Suppressor macrophage treated with lipopolysaccharide for 4 hours (primary cell): ENCODE measurements at regions not wholly inside any gene's neighbourhood (a gene's known extent, or its start where the extent isn't known, plus 50 kb on each side); places are given as distances from the start of the nearest gene placed in this dataset.

Source experiments
- DNase-seq: peaks from one replicate; pipeline ENCODE4 v3.0.0-alpha.2; 2020

- no peak for DNase-seq
Measured at GRCh38 chr11:70486731-70487130, 88.4 kb downstream of the CTTN start.

- no peak for DNase-seq
Measured at GRCh38 chr11:70487160-70487559, 88.8 kb downstream of the CTTN start.

- no peak for DNase-seq
Measured at GRCh38 chr11:70487756-70488155, 89.4 kb downstream of the CTTN start.

GRCh38 chr11:70488171-70488703, 89.9 kb downstream of the CTTN start:
- no peak for DNase-seq

GRCh38 chr11:70489276-70489675, 90.9 kb downstream of the CTTN start:
- DNase-seq = no peak

DNA sequence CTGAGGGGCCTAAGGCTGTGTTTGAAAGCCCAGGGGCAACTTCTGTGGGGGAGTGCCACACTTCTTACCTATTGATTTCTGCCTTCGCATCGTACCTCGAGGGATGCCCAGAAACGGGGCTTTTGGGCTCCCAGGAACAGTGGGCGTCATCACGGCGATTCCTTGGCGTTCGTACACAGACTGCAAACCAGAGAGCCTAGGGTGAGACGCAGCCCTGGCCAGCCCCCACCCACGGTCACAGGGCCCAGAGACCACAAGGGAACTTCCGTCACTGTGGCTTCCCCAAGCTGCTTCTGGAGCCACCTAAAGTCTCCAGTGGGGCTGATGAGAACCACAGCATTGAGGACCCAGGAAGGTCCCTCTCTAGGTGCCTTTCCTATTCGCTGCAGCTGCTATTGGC, 91.9 kb downstream of the CTTN start:
- DNase-seq = peak; percentile 22

- DNase-seq = no peak
Measured at GRCh38 chr11:70490723-70491558, 92.6 kb downstream of the CTTN start.

DNA sequence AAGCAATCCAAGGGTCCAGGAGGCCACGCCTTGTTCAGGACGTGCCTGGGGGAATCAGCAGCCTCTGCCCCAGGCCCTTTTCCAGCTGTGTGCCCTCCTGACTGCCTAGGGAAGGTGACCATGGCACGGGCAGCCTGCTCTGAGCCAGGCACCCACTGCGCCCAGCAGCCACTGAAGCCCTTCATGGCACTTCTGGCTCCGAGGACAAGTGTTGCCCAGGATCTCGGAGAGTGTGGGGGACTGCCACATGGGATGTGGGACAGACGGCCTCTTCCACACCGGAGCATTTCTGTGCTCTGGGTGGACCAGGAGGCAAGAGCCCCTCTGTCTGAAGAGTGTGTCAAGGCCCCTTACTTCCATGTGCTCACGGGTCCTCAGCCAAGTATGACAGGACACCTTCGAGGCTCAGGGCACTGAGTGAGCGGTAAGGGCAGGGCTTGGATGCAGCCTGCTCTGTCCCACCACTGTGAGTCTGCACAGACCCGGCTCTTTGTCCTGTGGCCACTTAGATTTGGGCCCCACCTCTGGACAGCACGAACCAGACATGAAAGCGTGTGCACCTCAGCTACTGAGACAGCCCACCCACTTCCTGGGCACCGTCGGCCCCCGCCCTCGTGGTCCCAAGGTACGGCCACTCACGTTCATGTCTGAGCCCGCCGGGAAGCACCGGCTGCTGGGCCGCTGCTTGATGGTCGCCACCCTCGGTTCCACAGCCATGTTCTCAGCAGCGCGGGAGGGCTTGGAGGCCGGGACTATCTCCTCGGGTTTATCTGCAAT, 93.6 kb downstream of the CTTN start:
- no peak for DNase-seq

DNA sequence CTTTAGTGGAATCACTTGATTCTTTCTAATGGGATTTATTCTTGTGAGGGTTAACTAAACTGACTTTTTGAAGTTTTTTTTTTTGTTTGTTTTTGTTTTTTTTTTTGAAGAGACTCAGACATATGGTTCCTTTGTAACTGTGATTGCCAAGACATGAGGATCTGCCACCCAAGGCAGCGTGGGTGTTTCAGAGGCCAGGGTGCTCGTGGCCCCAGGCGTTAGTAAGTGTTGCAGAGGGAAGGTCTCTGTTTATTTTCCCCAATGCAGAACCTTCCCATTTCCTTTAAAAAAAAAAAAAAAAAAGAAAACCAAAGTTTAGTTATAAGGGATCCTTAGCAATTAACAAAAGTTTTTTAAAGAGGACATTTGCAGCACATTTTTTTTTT, 94.8 kb downstream of the CTTN start:
- DNase-seq = no peak

- no peak for DNase-seq
Measured at GRCh38 chr11:70493891-70494290, 95.6 kb downstream of the CTTN start.

DNA sequence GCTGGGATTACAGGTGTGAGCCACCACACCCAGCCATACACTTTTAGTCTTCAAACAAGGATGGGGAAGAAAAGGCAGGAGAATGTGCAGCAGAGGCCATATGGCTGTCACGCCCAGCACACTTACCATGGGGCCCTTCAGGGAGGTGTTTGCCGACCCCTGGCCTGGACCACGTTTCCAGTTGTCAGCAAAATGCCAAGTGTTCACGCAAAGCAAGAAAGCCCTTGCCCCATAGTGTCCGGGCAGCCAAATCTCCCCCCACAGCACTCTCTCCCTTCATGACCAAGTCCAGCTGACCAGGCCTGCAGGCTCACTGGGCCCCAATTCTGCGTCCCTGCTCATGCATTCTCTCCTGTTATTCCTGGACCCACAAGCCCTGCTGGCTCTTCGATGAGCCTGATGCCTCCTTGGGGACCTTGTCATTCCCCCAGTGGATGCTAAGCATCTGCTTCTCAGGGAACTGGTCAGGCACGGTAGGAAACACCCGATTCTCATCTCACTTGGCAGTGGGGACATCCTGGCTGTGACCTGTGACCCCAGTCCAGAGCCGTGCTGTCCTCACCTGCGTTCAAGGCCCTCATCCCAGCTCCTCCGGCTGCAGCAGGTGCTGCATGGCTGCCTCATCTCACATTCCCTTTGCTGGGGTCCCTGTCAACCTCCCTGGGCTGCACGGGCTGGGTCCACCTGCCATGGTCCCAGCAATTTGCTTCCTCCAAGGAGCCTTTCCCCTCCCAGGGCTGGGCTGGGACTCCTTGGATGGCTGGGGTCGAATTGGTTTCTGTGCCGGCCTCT, 96.4 kb downstream of the CTTN start:
- DNase-seq = no peak

- DNase-seq = no peak
Measured at GRCh38 chr11:70495351-70496310, 97.3 kb downstream of the CTTN start.

DNA sequence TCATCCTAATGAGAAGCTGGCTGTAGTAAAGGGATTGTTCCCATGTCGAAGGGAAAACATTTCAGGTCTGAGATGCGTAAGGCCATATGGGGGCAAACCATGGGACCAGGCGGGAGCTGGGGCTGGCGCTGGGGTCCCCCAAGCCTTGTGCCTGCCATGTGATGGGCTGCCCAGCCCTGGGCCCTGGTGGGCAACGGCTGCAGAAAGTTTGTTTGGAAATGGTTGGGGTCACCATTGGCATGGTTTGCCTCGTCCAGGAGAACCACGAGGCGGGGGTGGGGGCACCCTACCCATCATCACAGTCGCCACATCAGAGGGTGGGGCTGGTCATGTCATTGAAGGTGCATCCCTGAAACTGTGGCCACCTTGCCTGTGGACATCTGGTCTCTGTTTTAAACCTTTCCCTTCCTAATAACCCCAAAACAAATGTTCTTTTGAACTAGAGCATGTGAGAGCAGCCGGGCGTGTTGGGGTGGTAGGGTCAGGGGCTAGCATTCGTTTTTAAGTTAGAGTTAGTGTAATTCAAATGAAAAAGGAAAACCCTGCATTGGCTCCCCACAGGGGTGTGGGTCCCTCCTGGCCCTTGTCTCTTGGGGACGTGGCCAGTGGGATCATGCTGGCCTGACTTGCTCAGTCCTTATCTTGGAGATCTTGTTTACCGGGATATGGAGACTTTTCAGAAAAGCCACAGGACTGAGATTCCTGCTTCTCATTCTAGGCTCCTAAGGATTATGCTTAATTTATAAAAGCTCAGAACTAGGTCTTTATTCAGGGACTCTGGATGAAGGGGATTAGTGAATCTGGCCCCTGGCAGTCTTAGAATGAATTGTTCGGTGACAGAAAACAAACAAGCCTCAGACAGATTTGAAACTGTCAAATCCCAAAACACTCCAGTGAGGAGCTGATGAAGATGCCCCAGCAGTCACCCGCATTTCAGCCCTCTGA, 98.5 kb downstream of the CTTN start:
- DNase-seq = no peak

- DNase-seq = no peak
Measured at GRCh38 chr11:70497536-70498075, 99.3 kb downstream of the CTTN start.

GRCh38 chr11:70498171-70498571, 99.8 kb downstream of the CTTN start:
- no peak for DNase-seq

DNA sequence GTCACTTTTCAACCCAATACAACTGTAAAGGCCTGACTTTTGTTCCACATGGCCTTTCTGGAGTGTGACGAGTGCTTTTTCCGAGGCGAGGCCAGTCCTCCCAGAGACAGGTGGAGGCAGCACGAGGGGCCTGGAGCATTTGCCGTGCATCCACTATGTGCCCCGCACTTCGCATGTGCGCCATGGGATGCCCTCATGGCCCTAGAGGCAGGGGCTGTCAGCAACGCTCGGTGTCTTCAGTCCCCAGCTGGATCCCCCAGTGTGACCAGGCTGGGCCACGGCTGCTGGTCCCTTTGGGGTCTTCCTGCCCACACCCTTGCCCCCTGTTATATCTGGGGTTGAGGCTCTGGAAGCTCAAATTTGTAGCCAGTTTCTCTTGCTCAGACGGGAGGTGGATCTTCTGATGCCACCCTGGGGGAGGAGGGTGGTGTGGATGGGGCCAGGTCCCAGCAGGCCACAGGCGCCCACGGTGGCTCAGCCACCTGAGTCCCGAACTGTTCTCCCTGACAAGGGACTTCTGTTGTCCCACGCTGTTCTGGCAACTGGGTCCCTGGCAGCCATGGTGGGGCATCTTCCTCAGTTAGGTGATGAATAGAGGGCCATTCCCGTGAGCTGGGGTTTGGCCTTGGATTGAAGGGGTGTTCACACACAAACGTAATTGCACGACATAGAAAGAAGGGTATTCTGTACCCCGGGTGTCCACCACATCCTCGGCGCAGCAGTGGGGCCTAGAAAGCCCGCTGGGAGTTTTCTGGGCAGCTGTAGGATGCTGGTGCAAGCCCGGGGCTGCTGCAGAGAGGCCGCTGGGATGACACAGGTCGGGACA, 100.9 kb downstream of the CTTN start:
- DNase-seq = no peak

DNA sequence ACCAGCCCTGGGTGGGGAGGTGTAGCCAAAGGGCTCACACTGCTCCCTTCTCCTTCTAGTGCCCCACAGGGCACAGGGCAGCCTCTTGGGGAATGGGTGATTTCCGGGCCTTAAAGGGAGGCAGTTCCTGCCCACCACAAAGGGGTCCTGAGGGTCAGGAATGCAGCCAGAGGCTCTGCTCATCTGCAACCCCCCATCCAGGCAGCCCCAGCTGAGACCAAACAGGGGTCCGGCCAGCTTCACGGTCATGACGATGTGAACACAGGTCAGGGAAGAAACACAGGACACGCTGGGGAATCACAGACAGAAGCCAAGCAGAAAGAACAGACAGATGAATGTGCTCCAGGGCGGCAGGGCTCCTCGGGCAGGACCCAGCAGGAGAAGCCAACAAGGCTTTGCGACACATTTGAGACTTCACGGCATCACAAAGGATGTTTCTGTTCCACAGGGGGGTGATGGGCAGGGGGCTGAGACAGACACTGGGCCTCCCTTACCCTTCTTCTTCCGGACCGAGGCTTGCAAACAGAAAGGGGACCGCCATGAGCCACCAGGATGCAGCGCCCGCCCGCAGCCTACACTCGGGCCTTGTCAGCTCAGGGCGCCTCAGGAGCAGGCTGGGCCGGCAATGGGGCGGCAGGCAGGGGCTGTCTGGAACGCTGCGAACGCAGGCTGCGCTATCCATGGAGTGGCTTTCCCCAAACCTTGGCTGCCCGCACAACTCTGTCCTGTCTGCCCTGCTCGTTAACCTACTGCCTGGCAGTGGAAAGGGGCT, 101.9 kb downstream of the CTTN start:
- DNase-seq = no peak

DNA sequence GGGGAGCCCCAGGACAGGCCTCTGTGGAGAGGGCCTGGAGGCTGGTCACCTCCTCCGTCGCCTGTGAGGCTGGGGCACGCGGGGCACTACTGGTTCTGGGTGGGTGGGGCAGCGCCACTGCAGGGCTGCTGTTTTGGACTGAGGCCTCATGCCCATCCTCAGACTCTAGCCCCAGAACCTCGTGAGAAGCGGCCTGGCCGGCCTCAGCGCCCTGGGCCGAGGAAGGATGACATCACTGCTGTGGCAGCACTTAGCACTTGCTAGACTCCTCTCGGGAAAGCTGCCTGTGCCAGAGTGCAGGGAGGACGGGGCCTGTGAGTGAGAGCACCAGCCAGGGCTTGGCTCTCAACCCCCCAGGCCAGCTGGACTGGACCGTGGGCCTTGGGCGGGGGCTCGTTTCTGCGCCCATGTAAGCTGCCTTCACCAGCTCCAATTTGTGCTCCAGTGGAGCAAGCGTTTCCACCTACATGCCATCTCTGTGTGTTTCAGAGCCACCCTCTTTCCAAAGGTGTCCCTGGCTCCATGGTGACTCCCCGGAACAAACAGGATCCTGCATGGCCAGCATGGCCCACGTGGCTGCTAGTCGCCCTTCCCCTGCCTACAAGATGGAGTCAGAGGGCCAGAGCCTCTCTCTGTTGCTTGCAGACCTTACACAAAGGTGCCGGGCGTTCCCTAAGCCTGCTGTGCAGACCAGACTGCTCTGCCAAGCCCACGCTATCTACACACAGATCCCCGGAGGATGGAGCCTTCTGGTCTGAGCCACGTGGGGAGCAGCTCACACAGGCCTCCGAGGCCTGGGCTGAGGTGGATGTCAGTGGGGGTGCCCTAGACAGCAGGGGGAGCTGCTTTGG, 102.9 kb downstream of the CTTN start:
- DNase-seq = no peak
